Left lung (tissue), 4 donors: ENCODE measurements at regions not wholly inside any gene's neighbourhood (a gene's known extent, or its start where the extent isn't known, plus 50 kb on each side); places are given as distances from the start of the nearest gene placed in this dataset.

ENCODE experiments used
- ATAC-seq: fragments of 200-7000 bp; cut with Tn5 transposase; one replicate; pipeline ENCODE4 v1.9.1; 2020; ENCODE audit warnings: moderate library complexity
- DNase-seq, 4 donors: peaks; one replicate each; pipeline ENCODE4 v3.0.0-alpha.2; 2013 to 2020
- H3K27ac ChIP-seq, 2 donors: fragments of 200-600 bp; sonication (generic) in 1 of 2; one replicate each; pipeline versions ENCODE4 v1.5.0 to v1.8.0; 2020 to 2021
- H3K27me3 ChIP-seq, 2 donors: fragments of 200-600 bp; sonication (generic) in 1 of 2; one replicate each; pipeline versions ENCODE4 v1.5.0 to v1.8.0; 2020 to 2021
- H3K36me3 ChIP-seq, 2 donors: fragments of 200-600 bp; sonication (generic) in 1 of 2; one replicate each; pipeline versions ENCODE4 v1.5.0 to v1.8.0; 2020 to 2021
- H3K4me1 ChIP-seq, 2 donors: fragments of 200-600 bp; one replicate each; pipeline ENCODE4 v1.8.0; 2021
- H3K4me3 ChIP-seq, 2 donors: fragments of 200-600 bp; sonication (generic) in 1 of 2; one replicate each; pipeline versions ENCODE4 v1.5.0 to v1.8.0; 2020 to 2021; ENCODE audit warnings: mild to moderate bottlenecking in 1 of 2
- H3K9me3 ChIP-seq, 2 donors: fragments of 200-600 bp; sonication (generic) in 1 of 2; one replicate each; pipeline versions ENCODE4 v1.5.0 to v1.8.0; 2020 to 2021
- CTCF ChIP-seq, 2 donors: fragments of 200-600 bp; sonication (generic) in 1 of 2; IDR thresholded peaks; one replicate each; pipeline versions ENCODE4 v1.5.0 to v1.8.0; 2021; ENCODE audit warnings: antibody characterized with exemption in 2 of 2
- intact Hi-C, 2 donors: fragments of 100-400 bp; cut with DNase I; formaldehyde crosslinking; loops; one replicate each; pipeline versions ENCODE4 v1.11.2 to v1.14.2; 2022
- donor health status: DM: no; HTN: yes; CAD: no.
- donor health status: DM: no; HTN: no; CAD: no.

- no peak for TF ChIP-seq CTCF (IDR thresholded peaks at IDR 0.05)
- no peak overlapping the region for H3K4me3 ChIP-seq
- intact Hi-C loops = no loop called here
- DNase-seq (no peak), ATAC-seq (no peak)
- no peaks in the 10 kb centered on the region for H3K27me3 ChIP-seq
- H3K9me3 ChIP-seq = no peaks in the 10 kb centered on the region
- H3K27ac ChIP-seq = peak overlapping the region in 1 of 2 donors; percentile 41
- H3K36me3 ChIP-seq = no peaks in the 10 kb centered on the region
- H3K4me1 ChIP-seq = peaks cover 0 to 5% of the 10 kb centered on the region in 2 donors
Measured at GRCh38 chr6:140071601-140072062, 697.2 kb upstream of the CITED2 start.

DNA sequence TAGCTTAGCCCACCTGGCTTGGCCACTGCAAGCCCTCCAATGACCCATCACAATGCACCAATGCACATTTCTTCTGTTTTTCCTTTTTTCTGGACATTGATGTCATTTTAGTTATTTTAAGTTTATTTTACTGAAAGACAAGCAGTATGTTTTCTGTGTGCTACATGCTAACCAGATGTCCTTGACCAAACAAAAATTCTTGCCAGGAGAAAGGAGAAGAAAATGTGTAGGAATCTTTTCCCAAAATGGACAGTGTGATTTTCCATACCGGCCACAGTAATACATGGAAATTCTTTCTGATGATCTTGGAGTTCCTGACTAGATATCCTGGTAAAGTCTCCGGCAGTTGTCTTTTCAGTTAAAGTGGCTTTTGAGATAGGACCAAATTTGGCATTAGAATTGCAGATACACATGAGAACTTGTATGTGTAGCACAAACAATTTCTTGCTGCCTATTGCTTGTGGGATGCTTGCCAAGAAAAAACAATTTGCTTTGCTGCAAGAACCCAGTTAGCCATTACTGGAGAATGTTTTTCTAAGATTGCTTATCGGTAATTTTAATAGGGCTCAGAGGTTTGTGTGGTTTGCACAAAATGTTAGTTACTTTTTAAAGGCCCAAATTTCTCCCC is 696.5 kb upstream of the CITED2 start:
- no peak for TF ChIP-seq CTCF (IDR thresholded peaks at IDR 0.05)
- H3K4me3 ChIP-seq = no peak overlapping the region
- H3K4me1 ChIP-seq = peaks cover 0 to 5% of the 10 kb centered on the region in 2 donors
- ATAC-seq (no peak), DNase-seq (peak in 2 of 4 donors; percentile 45 to 67)
- peak overlapping the region in 1 of 2 donors; percentile 41 for H3K27ac ChIP-seq
- no peaks in the 10 kb centered on the region for H3K36me3 ChIP-seq
- no peaks in the 10 kb centered on the region for H3K27me3 ChIP-seq
- intact Hi-C loops = no loop called here
- no peaks in the 10 kb centered on the region for H3K9me3 ChIP-seq

GRCh38 chr6:140069576-140069975 is 695.1 kb upstream of the CITED2 start:
- no peak overlapping the region for H3K4me3 ChIP-seq
- H3K27ac ChIP-seq = no peak overlapping the region
- peaks cover 0 to 5% of the 10 kb centered on the region in 2 donors for H3K4me1 ChIP-seq
- ATAC-seq (no peak), DNase-seq (no peak)
- no peaks in the 10 kb centered on the region for H3K9me3 ChIP-seq
- no peaks in the 10 kb centered on the region for H3K36me3 ChIP-seq
- intact Hi-C loops = no loop called here
- TF ChIP-seq CTCF (IDR thresholded peaks at IDR 0.05) = no peak
- no peaks in the 10 kb centered on the region for H3K27me3 ChIP-seq

DNA sequence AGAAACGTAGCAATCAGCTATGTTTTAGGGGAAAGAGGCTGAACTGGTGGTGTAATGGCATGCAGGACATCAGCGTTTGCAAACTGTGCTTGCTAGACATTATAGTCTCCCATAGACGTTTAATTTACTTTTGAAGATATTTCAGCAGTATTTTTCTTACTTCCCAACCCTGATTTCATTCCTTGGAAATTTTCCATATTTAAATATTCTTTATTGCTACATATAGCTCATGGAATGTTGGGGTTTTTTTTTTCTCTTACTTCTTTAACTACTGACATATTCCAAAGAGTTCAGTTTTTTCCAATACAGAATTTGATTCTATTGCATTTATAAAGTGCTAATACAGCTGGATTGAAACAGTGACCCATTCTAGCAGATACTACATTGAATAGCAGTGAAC is 694.4 kb upstream of the CITED2 start:
- TF ChIP-seq CTCF (IDR thresholded peaks at IDR 0.05) = no peak
- Histone ChIP-seq H3K27me3 (no peaks in the 10 kb centered on the region), H3K27ac (no peak overlapping the region), H3K36me3 (no peaks in the 10 kb centered on the region), H3K9me3 (no peaks in the 10 kb centered on the region), H3K4me1 (peaks cover 0 to 5% of the 10 kb centered on the region in 2 donors), H3K4me3 (no peak overlapping the region)
- ATAC-seq (no peak), DNase-seq (no peak)
- intact Hi-C loops = no loop called here

DNA sequence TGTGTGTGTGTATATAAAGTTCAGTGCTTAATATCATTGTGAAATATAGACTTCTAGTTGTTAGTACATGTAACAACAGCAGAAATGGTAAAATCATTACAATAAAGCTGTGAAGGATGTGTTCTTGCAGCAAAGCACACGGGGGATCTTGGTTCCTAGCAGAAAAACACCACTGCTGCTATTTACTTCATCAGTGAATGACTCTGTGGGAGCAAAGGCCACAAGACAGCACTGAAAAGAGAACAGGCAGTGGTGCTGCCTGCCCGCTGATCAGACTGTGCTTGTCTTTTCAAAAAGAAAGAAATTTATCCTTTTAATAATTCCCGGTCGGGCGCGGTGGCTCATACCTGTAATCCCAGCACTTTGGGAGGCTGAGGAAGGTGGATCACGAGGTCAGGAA is 689.9 kb upstream of the CITED2 start:
- H3K27me3 ChIP-seq = no peaks in the 10 kb centered on the region
- H3K27ac ChIP-seq = no peak overlapping the region
- TF ChIP-seq CTCF (IDR thresholded peaks at IDR 0.05) = no peak
- intact Hi-C loops = no loop called here
- ATAC-seq = no peak
- no peaks in the 10 kb centered on the region for H3K9me3 ChIP-seq
- no peaks in the 10 kb centered on the region for H3K36me3 ChIP-seq
- no peak for DNase-seq
- H3K4me3 ChIP-seq = no peak overlapping the region
- no peaks in the 10 kb centered on the region for H3K4me1 ChIP-seq
